Fibroblast of villous mesenchyme (primary cell): ENCODE measurements at regions not wholly inside any gene's neighbourhood (a gene's known extent, or its start where the extent isn't known, plus 50 kb on each side); places are given as distances from the start of the nearest gene placed in this dataset.

Experiments used
- DNase-seq: peaks from one replicate; pipeline ENCODE4 v3.0.0-alpha.2; 2010; ENCODE audit warnings: low read depth
- H3K4me3 ChIP-seq: 2 replicates; pipeline ENCODE4 v1.5.1; 2011; ENCODE audit warnings: low read depth, mild to moderate bottlenecking, low read length
- TF ChIP-seq, protein P1 (sequence below): IDR thresholded peaks from 2 replicates; pipeline ENCODE4 v1.5.1; 2012; ENCODE audit warnings: low read depth, mild to moderate bottlenecking, low read length; ENCODE audit not compliant: insufficient read depth

DNA sequence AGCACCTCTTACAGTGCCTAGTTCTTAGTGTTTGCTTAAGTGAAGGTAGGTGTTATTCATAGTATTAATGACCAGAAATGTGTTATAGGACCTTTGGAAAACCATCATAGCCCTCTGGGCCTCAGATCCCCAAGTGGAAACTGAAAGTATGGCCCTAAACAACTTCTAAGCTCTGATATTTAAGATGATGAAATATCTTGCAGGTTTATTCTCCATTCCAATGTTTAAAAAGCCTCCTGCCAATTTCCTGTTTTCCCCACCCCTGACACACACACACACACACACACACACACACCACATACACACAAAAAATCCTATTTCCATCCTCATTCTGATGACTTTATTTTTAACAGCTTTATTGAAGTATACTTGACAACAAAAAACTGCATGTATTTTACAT lies 108.2 kb downstream of the DIRAS3 start:
- peak; percentile 40 for DNase-seq
- no peak overlapping the region for H3K4me3 ChIP-seq
- TF ChIP-seq, protein P1, sequence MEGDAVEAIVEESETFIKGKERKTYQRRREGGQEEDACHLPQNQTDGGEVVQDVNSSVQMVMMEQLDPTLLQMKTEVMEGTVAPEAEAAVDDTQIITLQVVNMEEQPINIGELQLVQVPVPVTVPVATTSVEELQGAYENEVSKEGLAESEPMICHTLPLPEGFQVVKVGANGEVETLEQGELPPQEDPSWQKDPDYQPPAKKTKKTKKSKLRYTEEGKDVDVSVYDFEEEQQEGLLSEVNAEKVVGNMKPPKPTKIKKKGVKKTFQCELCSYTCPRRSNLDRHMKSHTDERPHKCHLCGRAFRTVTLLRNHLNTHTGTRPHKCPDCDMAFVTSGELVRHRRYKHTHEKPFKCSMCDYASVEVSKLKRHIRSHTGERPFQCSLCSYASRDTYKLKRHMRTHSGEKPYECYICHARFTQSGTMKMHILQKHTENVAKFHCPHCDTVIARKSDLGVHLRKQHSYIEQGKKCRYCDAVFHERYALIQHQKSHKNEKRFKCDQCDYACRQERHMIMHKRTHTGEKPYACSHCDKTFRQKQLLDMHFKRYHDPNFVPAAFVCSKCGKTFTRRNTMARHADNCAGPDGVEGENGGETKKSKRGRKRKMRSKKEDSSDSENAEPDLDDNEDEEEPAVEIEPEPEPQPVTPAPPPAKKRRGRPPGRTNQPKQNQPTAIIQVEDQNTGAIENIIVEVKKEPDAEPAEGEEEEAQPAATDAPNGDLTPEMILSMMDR, result no peak

- peak; percentile 59 for DNase-seq
Observed at GRCh38 chr1:67941746-67942145, 108.5 kb upstream of the GNG12 start.

GRCh38 chr1:67941155-67941554 lies 107.9 kb upstream of the GNG12 start:
- TF ChIP-seq, protein P1, result no peak

More at GRCh38 chr1:67941746-67942145, 108.5 kb upstream of the GNG12 start:
- TF ChIP-seq, protein P1, result no peak
- H3K4me3 ChIP-seq, result no peak overlapping the region

DNA sequence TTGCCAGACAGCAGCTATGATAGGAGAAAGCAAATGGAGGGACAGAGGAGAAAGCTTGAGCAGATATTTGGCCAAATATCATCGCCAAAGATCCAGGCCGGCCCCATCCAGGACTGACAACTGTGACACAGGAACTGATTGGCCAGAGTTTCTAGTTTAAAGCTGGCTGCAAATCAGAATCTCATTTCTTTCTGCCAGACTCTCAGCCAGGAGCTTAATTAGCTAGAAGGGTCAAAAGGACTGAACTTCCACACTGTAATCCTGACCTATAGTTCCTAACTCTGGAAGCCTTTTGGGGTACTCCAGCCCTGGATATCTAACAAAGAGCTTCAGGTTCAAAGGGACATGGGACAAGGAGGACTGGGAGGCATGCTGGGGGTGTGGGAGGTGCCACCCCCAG lies 106.7 kb upstream of the GNG12 start:
- no peak for DNase-seq
- TF ChIP-seq, protein P1, result no peak
- no peak overlapping the region for H3K4me3 ChIP-seq

More at GRCh38 chr1:67941155-67941554, 107.9 kb upstream of the GNG12 start:
- H3K4me3 ChIP-seq, result no peak overlapping the region
- no peak for DNase-seq

DNA sequence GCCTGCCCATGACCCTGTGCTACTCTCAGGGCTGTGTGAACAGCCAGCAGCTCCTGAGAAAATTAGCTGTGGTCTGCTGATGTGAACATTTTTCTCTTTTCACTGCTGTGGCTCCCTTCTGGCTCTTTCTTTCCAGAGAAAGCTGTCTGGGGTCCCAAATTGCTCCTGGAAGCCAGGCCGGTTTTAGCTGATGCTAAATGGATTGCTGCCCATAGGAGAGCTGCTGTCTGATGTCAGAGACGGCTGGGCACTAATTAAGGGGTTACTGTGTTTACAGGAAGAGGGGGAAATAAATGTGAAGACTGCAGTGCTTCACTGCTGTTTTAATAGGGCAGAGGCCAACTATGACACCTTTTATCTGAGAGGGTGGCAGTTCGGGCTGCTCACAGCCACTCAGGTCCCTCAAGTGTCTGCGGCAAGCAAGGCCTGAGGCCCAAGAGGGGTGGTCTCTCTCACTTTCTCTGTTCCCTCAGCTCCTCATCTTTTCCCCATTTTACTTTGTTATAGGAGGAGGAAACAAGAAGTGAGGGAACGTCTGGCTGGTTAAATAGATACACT lies 106.0 kb upstream of the GNG12 start:
- H3K4me3 ChIP-seq, result no peak overlapping the region
- TF ChIP-seq, protein P1, result no peak
- DNase-seq, result no peak

DNA sequence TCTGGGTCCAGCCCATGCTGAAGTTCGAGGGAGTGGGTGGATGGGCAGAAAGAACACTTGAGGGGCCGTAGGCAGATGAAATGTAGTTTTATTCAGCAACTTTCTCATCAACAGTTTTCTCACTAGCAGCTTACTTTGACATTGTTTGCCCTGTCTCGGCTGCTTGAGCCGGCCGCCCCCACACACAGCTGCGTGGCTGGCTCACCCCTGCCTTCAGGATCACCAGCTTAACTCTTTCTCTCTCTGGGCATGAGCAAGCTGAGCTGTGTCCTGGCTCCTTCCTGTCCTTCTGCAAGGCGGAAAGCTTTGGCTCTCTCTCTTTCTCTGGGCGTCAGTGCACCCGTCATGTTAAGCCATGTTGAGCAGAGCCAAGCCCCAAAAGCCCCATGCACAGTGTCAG lies 104.4 kb upstream of the GNG12 start:
- peak; percentile 20 for DNase-seq
- TF ChIP-seq, protein P1, result no peak
- no peak overlapping the region for H3K4me3 ChIP-seq

DNA sequence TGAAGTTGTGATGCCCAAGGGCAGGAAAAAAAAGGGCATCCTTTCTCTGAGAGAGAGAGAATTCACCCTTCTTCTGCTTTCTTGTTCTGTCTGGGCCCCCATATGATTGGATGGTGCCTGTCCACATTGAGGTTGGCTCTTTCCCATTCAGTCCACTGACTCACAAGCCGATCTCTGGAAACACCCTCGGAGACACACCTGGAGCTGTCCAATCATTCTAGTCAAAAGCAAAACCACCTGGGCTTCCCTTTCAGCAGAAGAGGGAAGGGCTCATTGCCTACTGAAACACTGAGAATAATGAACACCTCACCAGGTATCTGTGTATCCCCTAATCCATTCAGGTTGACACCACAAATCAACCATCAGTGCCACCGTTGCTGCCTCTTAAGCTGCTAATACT lies 103.7 kb upstream of the GNG12 start:
- TF ChIP-seq, protein P1, result no peak
- no peak overlapping the region for H3K4me3 ChIP-seq
- no peak for DNase-seq
